H54 (cell line): ENCODE measurements at regions not wholly inside any gene's neighbourhood (a gene's known extent, or its start where the extent isn't known, plus 50 kb on each side); places are given as distances from the start of the nearest gene placed in this dataset.

Experiments used
- DNase-seq: peaks from one replicate; pipeline ENCODE4 v3.0.0; 2011; ENCODE audit warnings: low spot score, mixed read lengths; ENCODE audit not compliant: insufficient read length
- FAIRE-seq: peaks from 3 replicates; lab custom pipeline; 2011; peaks lifted over from hg19 to GRCh38; lab: Jason Lieb, UNC
- POLR2A ChIP-seq: IDR thresholded peaks from 2 replicates; pipeline ENCODE4 v1.6.1; 2011; ENCODE audit warnings: low read depth, mild to moderate bottlenecking, low read length

DNA sequence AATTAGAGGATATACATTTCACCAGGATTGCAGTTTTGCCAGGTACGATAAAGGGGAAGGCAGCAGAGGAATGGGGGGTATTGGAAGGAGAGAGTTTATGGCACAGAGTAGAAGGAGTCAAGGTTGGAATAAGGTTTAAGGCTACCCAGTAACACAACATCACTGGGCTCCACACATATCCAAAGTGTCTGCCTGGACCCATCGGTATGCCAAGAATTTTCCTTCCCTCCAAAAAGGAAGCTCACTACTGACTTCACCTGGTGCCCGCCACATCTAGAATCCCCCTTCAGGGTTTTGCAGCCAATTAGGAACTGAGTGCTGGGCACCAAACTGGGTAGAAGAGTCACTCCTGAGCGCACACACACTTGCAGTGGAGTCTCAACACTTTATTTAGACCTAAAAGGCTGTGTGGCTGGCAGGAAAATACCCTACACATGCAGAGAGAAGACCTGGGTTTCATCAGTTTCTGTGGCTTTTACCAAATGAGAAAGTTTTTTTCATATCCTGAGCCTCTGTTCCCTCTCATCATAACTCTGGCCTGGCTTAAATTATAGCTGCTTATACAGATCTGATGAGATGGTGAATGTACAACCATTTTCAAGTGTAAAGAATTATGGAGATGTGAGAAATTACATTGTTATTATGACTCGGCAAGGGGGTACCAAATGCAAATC, 190.8 kb upstream of the LPP start:
- no peak for FAIRE-seq
- no peak for DNase-seq
- no peak for TF ChIP-seq POLR2A

DNA sequence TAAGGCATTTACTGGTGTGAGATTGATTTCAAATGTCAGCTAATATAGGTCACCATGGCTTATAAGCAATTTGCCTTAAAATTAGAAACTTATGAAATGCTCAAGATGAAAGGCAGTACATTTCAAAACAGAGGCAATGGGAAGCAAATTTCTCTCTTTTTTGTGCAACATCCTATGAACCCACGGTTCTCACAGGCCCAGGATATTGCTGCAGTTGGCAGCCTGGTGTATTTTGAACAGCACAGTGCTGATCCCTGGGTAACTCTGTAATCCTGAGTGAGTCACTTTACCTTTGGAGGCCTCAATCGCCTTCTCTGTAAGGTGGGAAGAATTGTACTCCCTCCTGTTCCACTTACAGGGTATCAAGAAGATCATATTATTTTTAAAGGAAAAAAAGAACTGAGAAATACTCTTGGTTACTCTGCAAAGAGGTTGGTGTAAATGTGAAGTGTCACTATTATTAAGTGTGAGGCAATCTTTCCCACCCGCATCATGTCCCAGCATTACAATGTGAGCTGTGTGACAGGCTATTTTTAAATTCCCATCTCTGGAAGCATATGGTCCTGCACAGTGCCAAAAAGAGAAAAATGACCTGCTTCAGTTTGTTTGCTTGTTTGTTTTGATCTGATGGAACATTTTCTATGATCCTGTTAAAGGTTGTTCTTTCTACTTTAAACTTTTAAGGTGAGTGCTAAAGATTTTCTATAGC, 190.1 kb upstream of the LPP start:
- FAIRE-seq: no peak
- DNase-seq: no peak

DNA sequence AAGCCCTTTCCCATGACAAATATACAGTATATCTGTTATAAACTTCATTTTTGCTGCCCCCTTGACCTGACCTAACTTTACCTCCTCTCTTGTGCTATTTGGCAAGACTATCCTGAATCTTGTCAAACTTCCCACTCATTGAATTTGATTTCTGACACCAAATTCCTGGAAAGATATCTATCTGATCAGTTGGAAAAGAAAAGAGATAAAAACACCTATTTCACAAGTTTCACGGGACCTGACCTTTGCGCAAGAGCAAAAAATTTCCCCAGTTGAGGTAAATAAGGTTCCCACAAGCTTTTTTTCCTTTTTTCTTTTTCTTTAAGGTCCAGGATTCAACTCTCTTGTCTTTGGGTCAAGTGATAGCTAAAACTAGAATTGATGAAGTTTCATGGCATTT, 189.2 kb upstream of the LPP start:
- no peak for DNase-seq
- FAIRE-seq: no peak
- TF ChIP-seq POLR2A: no peak

More for the DNA sequence above, 190.1 kb upstream of the LPP start:
- no peak for TF ChIP-seq POLR2A

DNA sequence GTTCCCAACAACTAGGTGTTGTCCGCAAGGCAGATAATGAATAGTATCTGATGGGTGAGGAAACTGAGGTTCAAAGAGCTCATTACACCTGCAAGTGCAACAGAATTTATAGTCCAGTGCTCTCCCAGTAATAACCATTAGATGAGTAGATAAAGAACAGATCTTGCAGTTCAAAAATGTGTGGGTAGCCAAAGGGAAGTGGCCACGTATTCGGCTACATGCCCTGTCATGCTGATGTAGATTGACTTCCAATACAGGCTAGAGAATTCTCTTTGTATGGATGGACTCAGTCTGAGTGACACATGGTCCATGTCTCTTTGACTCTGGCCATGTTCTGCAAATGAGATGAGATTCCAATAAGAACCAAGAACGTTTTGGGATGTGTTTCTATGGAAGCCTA, 187.9 kb upstream of the LPP start:
- peak; percentile 41 for FAIRE-seq
- TF ChIP-seq POLR2A: no peak
- no peak for DNase-seq

DNA sequence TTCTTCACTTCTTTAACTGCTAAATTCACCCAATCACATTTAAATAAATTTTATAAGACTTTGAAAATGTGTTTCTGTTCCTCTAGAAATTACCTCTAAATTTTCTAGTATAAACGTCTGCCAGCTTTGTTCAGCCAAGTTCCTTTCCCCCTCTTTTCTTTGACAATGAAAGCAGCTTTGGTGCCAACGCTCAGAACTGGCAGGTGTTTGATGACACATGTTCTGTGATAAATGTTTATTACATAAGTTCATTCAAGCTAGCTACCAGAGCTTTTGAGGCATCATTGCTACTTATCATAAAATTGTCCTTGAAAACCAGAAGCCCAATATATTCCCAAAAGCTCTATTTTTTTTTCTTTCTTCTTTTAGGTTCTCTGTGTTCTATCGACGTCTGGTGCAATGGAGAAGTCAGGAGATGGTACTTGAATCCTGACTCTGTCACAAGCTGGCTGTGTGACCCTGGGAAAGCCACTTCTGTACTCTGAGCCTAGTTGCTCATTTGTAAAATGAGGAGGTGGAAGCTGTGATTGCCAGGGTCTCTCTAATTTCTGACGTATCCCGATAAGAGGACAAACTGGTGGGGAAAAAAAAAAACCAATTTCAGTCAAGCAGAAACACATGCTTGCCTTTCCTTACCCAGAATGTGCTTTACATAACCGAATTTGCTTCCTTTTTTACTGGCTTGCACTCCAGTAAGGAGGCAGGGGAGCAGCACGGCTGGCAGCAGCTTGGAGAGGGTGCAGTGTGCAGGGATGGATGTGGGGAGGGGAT, 187.1 kb upstream of the LPP start:
- FAIRE-seq (no peak), DNase-seq (no peak)
- no peak for TF ChIP-seq POLR2A

DNA sequence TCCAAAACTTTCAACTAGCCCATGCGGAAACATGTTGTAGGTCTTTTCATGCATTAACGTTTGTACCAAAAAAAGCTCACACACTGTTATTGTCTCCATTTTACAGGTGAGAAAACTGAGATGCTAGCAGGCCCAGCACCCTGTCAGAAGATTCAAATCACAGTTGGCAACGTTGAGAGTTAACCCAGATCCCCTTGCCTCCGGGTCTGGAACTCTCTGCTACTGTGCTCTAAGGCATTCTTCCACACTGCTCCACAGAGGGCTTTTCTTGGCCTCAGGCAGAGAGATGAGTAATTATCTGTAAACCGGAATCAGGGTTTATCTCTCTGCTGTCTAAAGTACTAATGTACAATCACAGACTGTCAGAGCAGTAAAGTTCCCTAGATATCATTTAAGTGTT, 186.0 kb upstream of the LPP start:
- FAIRE-seq (no peak), DNase-seq (no peak)
- TF ChIP-seq POLR2A: no peak

DNA sequence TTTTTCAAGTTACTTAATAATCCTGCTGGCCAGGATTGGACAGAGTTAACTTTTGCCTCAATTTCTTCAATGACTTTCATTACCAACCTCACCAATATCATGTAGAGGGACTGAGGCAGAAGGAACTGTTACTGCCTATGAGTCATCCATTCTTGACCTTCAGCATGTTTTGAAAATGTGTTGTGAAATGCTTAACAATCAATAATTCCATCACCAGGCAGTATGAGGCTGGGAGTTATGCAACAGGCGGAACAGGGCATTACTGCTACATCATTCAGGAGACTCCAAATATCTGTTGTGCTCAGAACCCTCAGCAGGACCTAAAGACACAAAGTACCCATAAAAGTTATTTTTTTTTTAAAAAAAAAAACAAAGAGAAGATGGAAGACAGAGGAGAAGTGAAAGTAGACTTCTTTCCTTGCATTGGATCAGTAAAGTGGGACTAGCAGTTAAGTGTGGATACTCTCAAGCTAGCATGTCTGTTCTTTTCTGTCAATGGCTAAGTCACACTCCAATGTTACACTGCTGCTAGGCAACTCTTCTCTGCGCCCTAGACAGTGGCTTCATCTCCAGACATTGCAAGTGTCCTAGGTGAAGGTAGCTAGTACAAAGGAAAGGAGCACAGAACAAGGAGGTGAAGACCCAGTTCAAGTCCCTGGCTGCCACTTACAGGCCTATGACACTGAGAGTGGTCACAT, 184.9 kb upstream of the LPP start:
- TF ChIP-seq POLR2A: no peak
- DNase-seq (no peak), FAIRE-seq (peak; percentile 48)

DNA sequence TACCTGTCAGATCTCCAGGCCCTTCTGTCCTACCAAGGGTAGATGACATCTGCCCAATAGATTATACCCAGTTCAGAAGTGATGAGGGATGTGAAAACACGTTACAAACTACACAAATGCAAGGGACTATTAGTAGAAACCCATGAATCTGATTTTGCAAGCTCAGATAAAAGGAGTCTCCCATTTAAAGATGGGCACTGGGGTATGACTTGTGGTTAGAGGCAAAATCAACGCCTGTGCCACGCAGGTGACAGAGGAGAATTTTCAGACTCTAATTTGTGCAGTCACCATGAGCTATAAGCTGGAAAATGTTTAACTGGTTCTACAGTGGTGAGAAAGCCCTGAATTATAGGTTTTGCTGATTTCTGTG, 184.4 kb upstream of the LPP start:
- no peak for DNase-seq
- FAIRE-seq: no peak

DNA sequence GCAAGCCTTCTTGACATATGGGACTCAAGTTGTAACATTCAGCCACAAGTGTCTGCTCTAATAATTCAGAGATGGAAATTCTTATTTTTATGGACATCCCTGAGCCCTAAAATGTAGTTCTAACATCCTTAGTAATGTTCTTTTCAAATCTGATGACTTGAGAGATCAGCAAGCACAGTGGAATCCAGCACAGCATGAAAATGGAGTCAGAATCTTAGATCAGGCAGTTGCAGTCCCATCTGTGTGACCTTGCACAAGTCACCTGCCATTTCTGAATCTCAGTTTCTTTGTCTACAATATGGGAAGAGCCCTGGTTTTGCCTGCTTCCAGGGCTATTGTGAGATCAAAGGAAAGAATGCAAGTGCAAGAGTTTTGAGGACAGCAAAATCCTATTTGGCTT, 183.9 kb upstream of the LPP start:
- TF ChIP-seq POLR2A: no peak
- DNase-seq: no peak
- FAIRE-seq: no peak

More for the DNA sequence above, 184.4 kb upstream of the LPP start:
- no peak for TF ChIP-seq POLR2A

DNA sequence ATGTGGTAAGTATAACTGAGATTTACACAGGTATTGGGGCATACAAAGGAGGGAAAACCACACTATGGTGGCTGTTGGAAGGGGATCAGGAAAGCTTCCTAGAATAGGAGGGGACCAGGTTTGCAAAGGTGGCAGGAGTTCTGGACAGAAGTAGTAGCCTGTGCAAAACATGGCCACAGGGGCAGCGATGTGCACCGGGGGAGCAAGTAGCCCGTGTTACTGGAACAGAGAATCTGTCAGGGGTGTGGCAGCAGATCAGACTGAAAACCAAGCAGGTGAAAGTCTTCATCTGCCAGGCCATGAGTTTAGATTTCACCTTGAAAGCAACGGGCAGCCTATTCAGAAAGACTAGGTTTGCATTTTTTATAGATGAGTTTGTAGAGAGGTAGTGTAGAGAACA, 182.3 kb upstream of the LPP start:
- TF ChIP-seq POLR2A: no peak
- FAIRE-seq: no peak

DNA sequence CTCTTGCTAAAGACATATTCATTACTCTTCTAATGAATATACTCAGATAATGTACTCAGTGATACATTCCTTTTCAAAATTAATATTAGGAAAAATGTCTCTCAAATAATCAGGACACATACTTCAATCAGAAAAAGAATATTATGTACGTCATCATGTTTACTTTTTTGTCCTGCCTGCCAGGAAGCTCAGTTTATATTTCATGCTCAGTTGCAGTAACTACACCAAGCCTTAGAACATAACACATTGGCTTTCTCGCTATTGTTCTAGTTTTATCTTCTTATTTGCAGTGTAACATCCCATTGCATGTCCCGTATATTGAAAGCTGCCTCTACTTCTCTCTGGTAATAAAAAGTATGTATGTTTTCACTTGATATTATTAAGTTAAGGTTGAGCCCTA, 181.5 kb upstream of the LPP start:
- no peak for DNase-seq
- FAIRE-seq: no peak
- no peak for TF ChIP-seq POLR2A

More for the DNA sequence above, 182.3 kb upstream of the LPP start:
- no peak for DNase-seq

DNA sequence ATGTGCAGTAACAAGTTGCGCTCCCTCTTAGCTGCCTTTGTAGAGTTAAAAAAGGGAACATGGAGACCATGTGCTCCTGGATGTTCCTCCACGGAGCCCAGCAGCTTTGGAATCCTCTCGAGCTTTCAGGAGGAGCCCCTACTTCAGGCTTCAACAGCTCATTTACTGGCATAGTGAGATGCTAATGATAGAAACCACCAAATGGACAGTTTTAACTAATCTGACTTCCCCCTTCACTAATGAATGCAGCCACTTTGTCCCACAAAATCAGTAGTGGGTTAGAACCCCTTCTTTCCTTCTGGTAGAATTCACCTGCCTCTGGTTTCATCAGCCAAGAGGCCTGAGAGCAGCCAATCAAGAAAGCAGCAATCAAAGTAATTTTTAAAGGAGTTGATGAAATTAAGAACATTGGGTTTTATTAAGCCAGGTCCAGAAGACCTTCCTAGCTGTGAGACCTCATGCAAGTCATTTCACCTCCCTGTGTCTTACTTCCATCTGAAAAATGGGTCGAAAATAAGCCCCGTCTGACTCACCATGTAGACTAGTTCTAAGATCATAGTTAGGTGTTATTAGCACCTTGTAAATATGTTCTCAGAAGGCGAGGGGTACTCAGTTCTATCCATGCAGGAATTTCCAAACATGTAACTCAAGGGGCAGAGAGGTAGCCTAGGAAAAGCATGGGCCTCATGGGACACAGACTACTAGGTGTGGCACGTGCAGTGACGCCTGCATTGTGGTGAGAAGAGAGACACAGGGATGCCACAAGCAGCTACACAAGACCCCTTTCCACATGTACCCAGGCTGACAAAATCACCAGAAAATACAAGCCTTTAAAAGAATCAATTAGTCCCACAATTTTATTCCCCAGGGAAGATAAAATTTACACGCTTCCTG, 179.7 kb upstream of the LPP start:
- DNase-seq (no peak), FAIRE-seq (no peak)

DNA sequence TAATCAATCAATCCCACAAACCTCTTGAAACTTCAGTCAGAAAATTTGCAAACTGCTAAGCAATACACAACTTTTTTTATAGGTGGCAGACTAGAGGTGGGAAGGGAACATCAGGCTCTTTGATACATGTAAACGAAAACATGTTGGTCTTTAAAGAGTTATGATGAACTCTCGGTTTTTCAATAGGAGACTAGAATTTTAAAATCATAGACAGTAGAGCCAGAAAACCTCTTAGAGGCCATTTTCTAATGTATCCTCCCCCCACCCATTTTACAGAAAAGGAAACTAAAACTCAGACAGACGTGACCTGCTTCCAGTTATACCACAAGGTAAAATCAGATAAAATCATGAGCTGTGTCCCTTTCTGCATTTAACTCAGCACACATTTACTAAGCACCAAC, 179.1 kb upstream of the LPP start:
- DNase-seq: no peak
- TF ChIP-seq POLR2A: no peak
- FAIRE-seq: no peak

More for the DNA sequence above, 179.7 kb upstream of the LPP start:
- TF ChIP-seq POLR2A: no peak
